Cardiac muscle cell (in vitro differentiated cells and primary cell): ENCODE measurements at regions not wholly inside any gene's neighbourhood (a gene's known extent, or its start where the extent isn't known, plus 50 kb on each side); places are given as distances from the start of the nearest gene placed in this dataset.

Source experiments
- DNase-seq, 2 donors: peaks; one replicate each; pipeline versions ENCODE4 v3.0.0 to v3.0.0-alpha.2; 2010 to 2017; ENCODE audit warnings: low read depth in 1 of 2, low spot score in 1 of 2
- H3K27ac ChIP-seq: fragments of 200-600 bp; sonication (generic); 2 replicates; pipeline ENCODE4 v1.5.1; 2016
- H3K27me3 ChIP-seq: fragments of 200-600 bp; sonication (generic); 2 replicates; pipeline ENCODE4 v1.6.0; 2016; ENCODE audit warnings: control low read depth
- H3K36me3 ChIP-seq: fragments of 200-600 bp; sonication (generic); 2 replicates; pipeline ENCODE4 v1.5.1; 2016; ENCODE audit warnings: control low read depth
- H3K4me1 ChIP-seq: fragments of 200-600 bp; sonication (generic); 2 replicates; pipeline ENCODE4 v1.8.1; 2017; ENCODE audit warnings: low read depth, mild to moderate bottlenecking, mixed run types
- H3K4me3 ChIP-seq: fragments of 200-600 bp; sonication (generic); 2 replicates; pipeline ENCODE4 v1.5.1; 2016; ENCODE audit warnings: mild to moderate bottlenecking
- H3K9me3 ChIP-seq: fragments of 200-600 bp; sonication (generic); 2 replicates; pipeline ENCODE4 v1.5.1; 2017; ENCODE audit warnings: low read depth, mild to moderate bottlenecking, control low read depth
- CTCF ChIP-seq: IDR thresholded peaks from 2 replicates; pipeline ENCODE4 v1.5.1; 2012; ENCODE audit warnings: low read depth, mild to moderate bottlenecking, low read length

DNA sequence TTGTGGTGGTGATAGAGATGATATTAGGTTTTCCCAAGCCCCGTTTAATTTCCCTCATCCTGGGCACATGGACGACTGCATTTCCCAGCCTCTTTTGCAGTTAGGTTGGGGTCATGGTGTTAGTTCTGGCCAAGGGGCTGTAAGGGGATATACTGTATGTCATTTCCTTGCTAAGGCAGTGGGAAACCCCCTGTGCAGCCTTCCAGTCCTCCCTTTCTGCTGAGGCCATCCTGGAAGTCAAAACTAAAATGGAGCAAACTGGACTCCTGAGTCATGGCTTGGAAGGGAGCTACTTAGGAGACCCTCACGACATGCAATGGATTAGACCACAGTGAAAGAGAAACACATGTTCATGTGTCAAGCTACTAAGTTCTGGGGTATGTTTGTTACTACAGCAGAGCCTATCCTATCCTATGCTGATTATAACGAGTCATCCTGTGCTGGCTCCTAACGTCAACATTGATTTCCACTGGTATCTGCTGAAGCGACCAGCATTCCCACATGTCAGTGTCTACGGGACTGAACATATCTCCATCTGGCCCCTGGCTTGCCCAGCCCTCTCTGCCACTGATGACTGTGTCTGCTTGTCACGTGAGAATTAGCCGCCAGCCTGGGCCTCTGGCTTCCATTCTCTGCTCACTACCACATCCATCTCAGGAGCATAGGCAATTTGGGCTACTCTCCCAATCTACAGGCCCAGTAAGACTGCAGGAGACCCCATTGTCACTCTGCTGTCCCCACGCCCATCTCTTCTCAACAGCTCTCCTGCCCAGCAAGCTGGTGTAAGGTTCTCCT is 85.6 kb upstream of the MEF2A start:
- H3K27me3 ChIP-seq = no peaks in the 10 kb centered on the region
- no peaks in the 10 kb centered on the region for H3K9me3 ChIP-seq
- no peak for DNase-seq
- no peak for TF ChIP-seq CTCF
- no peak overlapping the region for H3K4me3 ChIP-seq
- H3K4me1 ChIP-seq = peaks cover 8% of the 10 kb centered on the region
- no peak overlapping the region for H3K27ac ChIP-seq
- no peaks in the 10 kb centered on the region for H3K36me3 ChIP-seq

- H3K36me3 ChIP-seq = no peaks in the 10 kb centered on the region
Measured at GRCh38 chr15:99481113-99481950, 84.5 kb upstream of the MEF2A start.

GRCh38 chr15:99481951-99482230 is 83.9 kb upstream of the MEF2A start:
- H3K4me3 ChIP-seq = no peak overlapping the region
- no peak for DNase-seq
- H3K9me3 ChIP-seq = no peaks in the 10 kb centered on the region
- TF ChIP-seq CTCF = no peak
- no peaks in the 10 kb centered on the region for H3K36me3 ChIP-seq
- H3K27me3 ChIP-seq = no peaks in the 10 kb centered on the region
- peaks cover 6% of the 10 kb centered on the region for H3K4me1 ChIP-seq
- no peak overlapping the region for H3K27ac ChIP-seq

More at GRCh38 chr15:99481113-99481950, 84.5 kb upstream of the MEF2A start:
- no peak for DNase-seq
- Histone ChIP-seq H3K4me3 (no peak overlapping the region), H3K9me3 (no peaks in the 10 kb centered on the region), H3K27me3 (no peaks in the 10 kb centered on the region), H3K4me1 (peaks cover 9% of the 10 kb centered on the region), H3K27ac (no peak overlapping the region)
- no peak for TF ChIP-seq CTCF

DNA sequence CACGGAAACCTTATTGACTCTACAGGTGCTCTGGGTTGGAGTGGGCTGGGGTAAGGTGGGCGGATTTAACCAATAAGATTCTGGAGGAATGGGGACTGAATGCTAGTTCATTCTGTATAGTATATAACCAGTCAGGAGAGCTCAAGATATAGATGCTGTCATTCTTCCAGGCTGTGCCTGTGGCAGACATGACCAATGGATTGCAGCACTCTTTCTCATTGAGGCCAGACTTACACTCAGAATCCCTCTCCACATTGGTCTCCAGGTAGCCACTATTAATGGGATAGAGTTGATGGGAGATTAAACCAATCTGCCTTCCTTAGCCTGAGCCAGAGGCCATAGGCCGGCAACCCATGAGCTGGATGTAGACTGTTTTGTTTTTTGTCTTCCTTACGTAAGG is 82.8 kb upstream of the MEF2A start:
- H3K9me3 ChIP-seq = no peaks in the 10 kb centered on the region

More for the DNA sequence above, 82.8 kb upstream of the MEF2A start:
- H3K36me3 ChIP-seq = no peaks in the 10 kb centered on the region
- H3K27ac ChIP-seq = no peak overlapping the region
- no peak for TF ChIP-seq CTCF
- peaks cover 16% of the 10 kb centered on the region for H3K4me1 ChIP-seq
- H3K27me3 ChIP-seq = no peaks in the 10 kb centered on the region
- no peak overlapping the region for H3K4me3 ChIP-seq
- no peak for DNase-seq
